Embryonic facial prominence (tissue), 1 donor: ENCODE measurements at regions not wholly inside any gene's neighbourhood (a gene's known extent, or its start where the extent isn't known, plus 50 kb on each side); places are given as distances from the start of the nearest gene placed in this dataset.

Experiments
- DNase-seq: peaks from one replicate; pipeline ENCODE4 v3.0.0-alpha.2; 2016; ENCODE audit errors: extremely low spot score

DNA sequence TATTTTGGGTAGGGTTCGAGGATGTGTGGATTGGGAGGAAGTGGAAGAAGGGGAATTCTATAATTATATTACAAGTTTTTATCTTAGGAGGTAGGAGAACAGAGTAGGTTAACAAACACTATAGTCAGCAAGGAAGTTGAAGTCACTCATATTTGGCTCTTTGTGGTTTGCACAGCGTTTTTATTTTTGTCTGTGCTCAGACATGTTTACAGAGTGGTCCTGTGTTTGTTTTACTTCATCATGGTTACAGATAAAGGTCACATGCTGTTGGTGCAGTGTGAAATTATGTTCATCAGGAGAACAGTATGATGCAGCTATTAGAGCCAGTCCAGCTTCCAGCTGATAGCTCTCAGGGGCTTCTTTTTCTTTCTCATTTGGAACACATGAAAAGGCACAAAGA is 299.9 kb upstream of the SFRP2 start:
- DNase-seq, result no peak

DNA sequence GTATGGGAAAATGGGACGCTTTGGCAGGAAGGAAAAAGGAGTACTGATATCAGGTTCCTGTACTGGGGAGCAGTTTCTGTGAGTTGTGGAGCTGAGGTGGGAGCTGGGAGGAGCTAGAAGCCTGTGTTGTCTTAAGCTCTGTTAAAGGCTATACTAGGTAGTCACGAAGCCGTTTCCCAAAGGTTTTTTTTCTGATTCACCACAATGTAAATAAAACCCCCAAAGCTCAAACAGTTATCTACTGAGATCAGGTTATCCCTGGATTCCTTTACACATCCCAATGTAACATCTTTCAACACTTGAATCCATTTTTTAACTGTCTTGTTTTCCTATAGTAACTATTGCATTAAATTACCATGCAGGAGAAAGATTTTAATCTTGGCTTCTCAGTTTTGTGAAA is 297.4 kb upstream of the SFRP2 start:
- no peak for DNase-seq

DNA sequence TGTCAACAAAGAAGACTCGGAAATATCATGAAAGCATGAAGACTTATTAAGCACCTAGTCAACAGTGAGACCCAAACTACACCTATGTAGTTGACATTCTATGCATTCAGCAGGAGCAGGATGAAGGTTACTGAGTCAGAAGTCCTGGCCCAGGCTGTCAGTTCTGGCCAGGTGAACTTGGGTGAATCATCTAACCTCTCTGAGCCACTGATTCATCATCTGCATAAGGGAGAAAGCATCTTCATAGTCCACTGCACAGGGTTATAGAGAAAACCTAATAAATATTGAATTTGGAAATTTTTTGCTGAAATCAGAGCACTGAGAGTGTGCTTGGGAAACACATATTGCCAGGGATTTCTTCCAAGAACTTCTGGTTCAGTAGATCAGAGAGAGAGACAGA is 296.0 kb upstream of the SFRP2 start:
- DNase-seq, result no peak

DNA sequence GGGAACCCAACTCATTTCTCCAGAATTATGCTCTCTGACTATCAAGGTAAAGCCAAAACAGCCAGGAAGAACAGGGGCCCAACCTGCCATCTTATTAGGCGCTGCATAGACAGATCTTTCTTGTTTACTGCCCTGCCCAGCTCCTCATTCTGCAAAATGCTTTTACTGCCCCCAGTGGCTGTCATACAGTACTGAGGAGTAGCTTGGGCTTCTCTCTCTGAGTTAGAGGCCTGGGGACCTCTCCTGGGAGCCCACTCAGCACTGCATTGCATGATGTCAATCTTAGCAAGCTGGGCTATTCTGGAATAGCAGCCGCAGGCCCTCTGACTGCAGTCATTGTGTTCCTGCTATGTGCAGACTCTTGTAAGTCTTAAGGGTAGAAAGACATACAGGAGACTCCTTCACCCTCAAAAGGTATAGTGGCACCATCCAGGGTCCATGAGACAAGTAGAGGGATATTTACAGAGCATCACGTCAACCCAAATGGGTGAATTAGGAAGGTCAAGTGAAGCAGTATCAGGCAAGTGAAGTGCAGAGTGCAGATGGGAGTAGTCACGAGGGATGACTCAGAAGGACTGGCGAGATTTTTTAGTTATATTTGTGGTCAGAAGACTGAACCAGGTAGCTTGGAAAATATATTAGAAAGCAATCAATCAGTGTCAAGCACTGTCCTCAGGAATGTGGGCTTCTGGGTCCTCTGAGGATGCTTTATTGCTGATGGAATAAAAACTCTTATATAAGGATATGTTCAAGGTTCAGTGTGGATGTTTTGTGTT is 294.1 kb upstream of the SFRP2 start:
- DNase-seq, result no peak

DNA sequence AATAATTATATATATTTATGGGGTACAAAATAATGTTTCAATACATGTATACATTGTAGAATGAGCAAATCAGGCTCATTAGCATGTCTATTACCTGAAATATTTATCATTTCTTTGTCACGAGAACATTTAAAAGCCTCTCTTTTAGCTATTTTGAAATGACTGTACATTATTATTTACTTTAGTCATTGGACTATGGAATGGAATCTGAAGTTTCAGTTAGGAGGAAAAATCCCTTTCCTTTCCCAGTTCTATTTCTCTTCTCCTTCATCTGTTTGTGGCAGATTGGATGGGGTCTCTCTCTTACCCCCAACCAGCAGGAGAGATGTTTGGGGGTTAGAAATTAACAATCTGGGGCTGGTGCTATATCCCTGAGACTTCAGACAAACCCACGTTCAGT is 292.5 kb upstream of the SFRP2 start:
- DNase-seq, result no peak

DNA sequence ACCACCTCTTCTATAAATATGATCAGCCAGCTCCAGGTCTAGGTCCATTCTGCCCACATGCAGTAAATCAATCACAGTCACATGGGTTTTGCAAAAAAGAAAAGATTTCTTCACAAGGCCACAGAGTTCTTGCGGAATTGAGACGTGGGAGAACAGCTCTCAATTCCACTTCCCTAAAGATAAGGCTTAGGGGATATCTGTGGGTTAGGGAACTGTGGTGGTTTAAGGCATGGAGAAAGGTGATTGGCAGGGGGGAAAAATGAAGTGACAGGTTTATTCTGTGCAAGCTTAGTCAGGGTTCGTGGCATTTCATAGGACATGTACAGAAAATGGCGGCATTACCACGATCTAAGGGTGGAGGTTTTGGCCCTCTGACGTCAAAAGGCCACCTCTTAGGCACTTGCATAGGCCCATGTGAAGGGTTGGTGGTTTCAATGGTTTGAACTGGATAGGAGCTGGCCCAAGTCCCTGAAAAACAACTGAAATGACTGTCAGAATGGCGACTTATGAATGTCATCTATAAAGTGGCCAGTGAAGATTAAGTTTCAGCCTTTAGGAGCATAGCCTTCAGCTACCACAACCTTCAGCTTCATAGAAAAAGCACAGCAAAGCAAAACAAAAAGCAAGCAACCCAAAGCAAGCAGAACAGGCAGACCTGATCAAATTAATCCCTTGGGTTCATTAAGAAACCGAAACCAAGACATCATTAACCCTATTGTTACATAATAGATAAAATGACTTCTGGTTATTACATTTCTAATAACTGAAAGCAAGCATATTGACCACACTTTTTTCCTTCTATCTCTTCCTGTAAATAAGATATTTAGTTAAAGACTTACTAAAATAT is 289.8 kb upstream of the SFRP2 start:
- no peak for DNase-seq

DNA sequence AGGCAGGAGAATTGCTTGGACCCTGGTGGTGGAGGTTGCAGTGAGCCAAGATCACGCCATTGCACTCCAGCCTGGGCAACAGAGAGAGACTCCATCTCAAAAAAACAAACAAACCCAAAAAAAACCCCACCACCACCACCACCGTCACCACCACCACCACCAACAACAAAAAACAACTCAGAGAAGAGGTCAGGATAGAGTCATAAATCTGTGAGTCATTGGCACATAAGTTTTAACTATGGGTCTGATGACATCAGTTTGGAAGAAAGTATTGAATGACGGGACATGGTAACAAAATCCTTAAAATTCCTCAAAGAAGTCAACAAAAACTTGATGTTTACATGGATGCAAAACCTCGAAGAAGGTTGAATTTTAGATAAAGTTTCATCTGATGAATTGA is 288.0 kb upstream of the SFRP2 start:
- DNase-seq, result no peak

DNA sequence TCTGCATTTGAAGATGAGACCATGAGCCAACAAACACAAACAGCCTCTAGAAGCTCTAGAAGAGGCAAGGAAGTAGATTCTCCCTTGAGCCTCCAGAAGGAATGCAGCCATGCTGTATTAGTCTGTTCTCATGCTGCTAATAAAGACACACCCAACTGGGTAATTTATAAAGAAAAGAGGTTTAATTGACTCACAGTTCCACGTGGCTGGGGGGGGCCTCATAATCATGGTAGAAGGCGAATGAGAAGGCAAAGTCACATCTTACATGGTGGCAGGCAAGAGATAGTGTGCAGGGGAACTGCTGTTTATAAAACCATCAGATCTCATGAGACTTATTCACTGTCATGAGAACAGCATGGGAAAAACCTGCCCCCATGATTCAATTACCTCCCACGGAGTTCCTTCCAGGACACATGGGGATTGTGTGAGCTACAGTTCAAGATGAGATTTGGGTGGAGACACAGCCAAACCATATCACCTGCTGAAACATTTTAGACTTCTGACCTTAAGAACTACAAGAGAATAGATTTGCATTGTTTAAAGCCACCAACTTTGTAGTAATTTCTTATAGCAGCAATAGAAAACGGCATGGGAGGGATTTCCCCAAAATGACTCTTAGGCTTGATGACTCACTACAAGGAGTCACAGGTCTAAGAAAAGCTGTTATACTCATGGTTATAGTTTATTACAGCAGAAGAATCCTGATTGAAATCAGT is 284.4 kb upstream of the SFRP2 start:
- no peak for DNase-seq

DNA sequence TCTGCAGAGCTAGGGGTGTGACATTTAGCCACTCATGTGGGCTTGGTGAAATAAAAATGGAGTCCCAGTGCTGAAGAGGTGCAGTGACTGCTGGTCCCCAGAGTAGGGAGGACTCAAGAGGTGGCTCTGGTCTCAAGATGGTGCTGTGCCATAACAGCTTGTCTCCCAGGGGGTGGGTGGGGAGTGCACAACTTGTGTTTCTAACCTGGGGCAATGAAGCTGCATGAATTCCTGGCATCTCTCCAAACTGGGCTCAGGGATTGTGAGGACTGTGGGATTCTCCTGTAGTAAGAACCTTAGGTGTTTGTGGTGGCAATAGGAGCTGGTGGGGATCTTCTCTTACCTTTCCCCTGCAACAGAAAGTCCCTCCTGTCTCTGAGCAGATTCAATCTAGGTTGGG is 278.9 kb upstream of the SFRP2 start:
- DNase-seq, result no peak

DNA sequence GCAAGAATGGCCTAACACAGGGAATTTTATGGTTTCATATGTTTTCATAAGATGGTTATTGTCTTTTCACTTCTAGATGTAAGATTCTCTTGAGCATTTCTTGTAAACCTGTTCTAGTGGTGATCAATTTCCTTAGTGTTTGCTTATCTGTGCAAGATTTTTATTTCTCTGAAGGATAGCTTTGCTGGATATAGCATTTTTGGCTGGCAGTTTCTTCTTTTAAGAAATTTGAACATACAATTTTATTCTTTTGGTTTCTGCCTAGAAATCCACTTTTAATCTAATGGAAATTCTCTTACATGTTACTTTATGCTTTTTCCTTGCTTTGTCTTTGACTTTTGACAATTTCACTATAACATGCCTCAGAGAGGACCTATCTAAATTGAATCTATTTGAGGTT is 276.5 kb upstream of the SFRP2 start:
- no peak for DNase-seq

DNA sequence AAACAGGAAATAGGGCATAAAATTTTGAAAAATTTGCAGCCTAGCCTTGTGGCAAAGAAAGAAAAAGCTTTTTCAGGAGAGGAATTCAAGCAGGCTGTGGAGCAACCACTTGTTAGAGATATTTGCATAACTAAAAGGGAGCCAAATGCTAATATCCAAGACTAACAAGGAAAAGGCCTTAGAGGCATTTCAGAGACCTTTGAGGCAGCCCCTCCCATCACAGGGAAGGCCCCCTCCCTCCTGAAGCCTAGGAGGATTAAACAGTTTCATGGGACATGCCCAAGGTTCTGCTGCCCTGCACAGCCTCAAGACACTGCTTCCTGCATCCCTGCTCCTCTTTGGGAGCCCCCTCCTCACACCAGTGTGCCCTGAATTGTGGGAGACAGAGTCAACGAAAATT is 275.4 kb upstream of the SFRP2 start:
- DNase-seq, result no peak

DNA sequence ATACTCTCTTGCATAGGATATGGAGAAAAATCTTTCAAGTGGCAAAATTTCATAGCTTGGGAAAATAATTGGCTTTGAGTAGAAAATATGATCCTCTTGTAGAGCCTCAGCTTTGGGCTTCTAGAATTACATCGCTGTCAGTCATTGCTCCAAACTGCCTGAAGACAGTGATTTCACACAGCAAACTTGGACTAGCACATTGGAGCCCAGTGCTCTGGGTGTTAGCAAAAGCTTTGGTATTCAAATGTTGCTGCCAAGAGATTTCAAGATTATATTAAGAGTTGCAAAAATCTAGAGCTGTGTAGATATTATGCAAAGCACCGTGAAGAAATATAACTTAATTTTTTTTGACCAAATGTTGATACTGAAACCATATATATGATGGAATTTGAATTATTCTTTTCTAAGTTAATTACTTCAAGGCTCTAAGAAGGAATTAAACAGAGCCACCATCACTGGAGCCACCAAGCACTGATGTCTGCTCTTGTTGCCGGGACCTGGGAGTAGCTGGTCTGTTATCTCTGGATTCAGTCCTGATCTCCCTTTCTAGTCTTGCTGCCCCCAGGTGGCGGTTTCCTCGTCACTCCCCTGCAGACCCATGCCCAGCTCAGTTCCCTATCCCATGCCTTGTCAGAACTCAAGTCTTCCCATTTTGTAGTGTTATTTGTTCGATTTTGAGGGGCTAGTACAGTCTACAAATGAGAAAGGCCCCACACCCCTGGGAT is 260.7 kb upstream of the SFRP2 start:
- DNase-seq, result no peak

DNA sequence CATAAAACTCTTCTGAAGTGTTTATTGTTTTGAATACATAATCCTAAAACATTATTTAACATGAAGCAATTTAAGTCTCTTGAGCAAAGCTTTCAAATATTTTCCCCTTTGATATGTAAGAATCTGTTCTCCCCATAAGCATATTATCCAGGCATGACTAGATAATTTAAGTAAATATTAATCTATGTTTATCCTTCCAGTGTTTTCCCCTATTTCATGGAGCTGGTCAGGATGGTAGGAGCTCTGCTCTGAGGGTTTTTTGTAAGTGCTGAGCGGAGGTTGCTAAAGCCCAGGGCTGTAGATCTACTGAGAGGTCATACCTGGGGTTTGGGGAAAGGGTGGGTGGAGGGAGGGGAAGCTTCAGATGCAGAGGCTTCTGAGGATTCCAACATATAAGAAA is 258.9 kb upstream of the SFRP2 start:
- DNase-seq, result no peak

DNA sequence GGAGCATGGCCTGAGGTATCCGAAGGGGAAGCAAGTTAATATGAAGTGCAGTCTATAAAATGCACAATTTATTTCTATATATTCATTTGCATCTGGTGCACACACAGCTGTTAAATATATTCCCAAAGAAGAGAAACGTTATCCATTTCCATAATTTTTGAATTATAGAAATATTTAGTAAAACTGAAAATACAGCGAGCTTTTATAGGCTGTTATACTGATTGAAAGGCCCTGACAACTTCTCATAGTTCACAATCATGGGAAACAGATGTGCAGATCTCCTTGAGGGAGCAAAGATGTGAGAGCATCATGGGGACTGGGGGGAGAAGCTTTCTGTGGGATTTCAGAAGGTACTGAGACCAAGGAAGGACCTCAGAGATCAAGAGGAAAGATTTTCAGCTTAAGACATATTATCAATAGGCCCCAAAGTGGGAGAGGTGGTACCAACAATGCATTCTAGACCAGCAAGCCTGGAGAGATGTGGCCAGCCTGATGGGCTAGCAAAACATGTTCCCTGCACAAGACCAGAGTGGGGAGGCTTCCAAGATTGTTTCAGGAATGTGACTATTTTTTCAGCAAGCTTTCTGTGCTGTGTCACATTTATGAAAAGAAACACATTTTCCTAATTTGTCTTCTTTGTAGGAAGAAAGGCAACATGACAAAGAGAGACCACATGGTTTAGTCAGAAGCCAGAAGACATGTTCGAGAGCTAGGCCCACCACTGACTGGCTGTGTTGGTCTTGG is 256.0 kb upstream of the SFRP2 start:
- peak; percentile 63 for DNase-seq

DNA sequence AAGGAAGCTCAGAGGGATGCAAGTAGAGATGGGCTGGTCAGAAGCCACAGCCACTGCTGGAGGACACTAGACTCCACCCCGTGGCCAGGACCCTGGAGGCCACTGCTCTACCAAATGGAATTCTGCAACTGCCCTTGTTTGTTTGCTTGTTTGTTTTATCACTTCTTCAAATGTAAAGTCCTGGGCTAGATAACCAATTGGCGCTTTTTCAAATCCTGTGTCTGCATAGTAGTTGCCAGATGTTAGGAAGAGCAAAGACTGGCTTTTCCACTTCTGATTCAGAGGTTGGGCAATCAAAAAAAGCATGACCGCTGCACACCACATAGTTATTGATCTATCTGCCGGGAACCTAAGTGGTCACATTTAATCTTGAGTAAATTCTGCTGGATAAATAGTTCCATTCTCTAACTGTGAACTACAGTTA is 255.2 kb upstream of the SFRP2 start:
- DNase-seq, result no peak

DNA sequence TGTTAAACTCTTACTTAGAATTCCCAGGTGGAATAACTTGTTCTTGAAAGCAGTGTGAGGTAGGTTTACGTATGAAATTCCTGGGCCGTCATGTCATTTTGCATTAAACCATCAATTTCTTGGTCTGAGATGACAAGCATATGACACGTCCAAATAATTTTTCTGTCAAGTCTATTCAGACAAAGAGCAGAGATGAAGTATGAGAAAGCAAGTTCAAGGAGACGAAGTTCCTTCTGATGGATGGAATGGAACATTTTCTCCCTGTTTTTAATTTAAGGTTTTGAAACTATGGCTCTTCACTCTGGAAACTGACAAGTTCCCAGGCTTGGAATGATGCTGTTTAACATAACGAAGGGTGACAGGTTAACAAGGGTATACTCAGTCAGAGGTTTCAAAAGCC is 252.8 kb upstream of the SFRP2 start:
- DNase-seq, result no peak

DNA sequence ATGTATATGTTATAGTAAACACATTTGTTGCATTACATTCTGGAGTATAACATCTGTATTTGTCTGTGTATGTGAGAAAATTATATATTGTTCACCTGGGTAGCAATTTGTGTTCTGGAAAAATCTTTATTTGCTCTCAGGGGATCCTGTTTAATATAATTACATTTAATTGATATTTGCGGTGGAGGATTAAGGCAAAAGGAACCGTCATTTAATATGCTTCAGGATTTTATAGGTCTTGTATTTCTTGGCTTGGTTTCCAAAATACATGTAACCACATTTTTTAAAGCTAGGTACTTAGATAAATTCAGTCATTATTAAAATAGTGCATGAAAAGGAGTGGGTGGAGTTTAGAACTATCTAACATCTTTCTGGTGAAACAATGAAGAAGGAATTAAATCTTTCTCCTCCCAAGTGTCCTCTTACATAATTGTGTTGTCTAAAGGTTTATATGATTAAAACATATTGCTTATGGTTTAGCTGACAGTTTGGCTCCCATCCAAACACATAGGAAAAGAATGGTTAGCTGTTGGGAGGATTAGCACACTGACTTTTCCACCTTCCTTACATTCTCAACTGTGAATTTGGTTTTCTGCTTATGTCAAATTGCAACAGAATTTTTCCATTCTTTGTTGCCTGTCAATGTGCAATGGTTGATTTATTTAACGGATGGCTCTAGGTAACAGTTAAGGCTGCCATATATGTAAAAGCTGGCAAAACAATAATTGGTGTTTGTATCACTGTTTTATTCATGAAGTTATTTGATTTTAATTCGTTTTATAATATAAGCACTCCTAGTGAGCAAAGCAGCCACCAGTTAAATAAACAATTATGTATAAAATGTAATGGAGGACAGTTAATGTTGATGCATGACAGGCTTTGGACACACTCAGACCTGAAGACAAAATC is 250.8 kb upstream of the SFRP2 start:
- no peak for DNase-seq

DNA sequence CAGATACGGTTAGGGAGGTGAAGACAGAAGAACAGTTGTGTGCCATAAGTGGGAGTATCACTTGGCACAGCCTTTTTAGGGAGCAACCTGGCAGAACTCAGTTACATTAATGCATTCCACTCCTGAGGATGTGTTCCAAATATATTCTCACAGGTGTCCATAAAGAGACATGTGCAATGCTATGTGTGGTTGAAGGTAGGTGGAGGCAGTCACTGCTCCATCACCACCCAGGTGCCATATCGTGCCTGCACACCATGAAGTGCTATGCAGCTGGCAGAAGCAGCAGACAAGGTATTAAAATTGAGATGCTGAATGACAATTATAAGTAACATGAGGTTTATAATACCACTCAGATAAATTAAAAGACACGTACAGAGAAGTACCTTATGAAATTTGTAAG is 248.0 kb upstream of the SFRP2 start:
- DNase-seq, result no peak

DNA sequence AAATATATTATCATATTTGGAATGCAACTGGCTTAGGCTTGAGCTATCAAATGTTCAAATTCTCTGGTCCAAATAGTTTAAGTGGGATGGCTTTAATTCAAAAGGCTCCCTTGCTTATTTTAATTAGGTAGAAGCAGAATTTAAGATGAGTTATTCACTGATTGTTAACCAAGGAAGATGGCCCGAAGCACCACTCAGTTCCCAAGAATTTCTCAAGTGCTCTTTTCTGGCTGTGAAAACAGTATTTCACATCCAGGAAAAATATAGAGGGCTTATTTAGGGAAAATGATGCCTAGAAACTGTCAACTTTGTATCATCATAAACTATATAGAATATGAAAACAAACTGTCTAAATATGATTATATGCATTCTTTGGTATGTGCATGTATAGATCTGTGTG is 246.5 kb upstream of the SFRP2 start:
- no peak for DNase-seq

DNA sequence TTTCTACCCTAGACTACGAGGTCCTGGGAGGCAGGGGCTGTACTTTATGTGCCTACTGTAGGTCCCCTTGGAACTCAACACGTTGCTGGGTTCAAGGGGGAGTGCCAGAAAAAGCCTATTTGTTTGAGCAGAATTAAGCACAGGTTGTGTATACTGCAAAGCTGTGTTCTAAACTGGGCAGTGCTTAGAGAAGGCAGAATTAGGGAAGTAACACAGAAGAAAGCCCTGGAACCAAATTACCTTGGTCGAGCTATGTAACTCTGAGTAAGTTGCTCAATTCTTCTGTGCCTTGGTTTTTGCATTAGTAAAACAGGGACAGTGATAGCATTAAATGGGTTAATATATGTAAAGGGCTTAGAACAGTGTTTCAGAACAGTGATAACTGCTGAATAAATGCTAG is 245.0 kb upstream of the SFRP2 start:
- no peak for DNase-seq
